ENCODE measurements at regions not wholly inside any gene's neighbourhood (a gene's known extent, or its start where the extent isn't known, plus 50 kb on each side); places are given as distances from the start of the nearest gene placed in this dataset.
A peak's percentile ranks its signal among the peaks of the same experiment; 100 is the strongest.
"Not testable (repeated sequence)": the region's sequence is repeated elsewhere in the genome, so short reads cannot be mapped to it uniquely, and the experiment has no call there.

DNA sequence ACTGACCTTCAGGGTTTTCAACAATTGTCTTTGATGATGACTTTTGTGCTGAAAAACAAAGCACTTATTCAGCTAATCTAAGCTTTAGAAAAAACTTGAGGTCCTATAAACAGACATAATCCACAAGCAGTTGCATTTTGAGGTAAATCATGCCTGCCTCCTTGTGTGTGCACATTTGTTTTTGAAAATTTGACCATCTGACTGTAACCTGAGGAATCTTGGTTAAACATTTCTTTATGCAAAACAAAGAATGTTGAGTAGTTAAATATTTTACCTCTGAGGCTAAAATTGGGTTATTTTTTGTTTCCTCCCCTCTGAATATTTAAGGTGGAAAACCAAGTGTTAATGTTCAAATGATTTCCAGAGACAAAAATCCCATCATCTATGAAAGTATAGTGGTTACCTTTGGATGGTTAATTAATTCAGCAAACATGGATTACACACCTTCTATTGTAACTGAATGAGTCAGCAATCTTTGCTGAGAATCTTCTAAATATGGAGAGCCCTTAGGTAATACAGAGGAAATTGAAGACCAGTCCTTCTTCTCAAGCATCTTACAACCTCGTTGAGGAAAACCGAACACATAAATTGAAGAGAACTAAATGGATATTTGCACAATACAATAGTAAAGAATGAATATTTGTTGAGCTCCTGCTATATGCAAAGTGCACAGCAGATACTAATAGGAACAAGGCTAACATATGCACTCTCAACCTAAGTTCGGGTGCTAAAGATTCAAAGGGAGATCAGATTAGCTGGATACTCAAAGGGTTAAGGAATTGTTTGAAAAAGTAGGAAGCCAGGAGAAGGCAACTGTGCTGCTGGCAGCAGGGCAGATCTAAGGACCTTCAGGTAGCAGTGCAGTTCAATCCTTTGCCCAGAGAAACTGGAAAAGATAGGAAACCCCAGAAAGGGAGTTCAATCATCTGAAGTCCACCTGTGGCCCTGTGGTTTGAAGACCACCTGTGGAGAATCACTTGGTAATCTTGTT lies 115.2 kb downstream of the BMP4 start:
- H3K27me3 ChIP-seq (ENCODE audit: control insufficient read depth, insufficient read depth, low read length) = no peaks in the 10 kb centered on the region
- H3K9ac ChIP-seq (ENCODE audit: insufficient read depth, low read length) = no peak overlapping the region
- no peak overlapping the region for H3K4me2 ChIP-seq (ENCODE audit: extremely low read depth, insufficient read depth, low read length)
- H3K4me1 ChIP-seq (ENCODE audit: control insufficient read depth, extremely low read depth, insufficient read depth, low read length) = no peaks in the 10 kb centered on the region
- H3K9me3 ChIP-seq (ENCODE audit: control insufficient read depth, insufficient read depth, low read depth, low read length) = no peaks in the 10 kb centered on the region
- H3K4me3 ChIP-seq (replicated peaks in 1 of 4; ENCODE audit: control extremely low read depth in 1 of 4, insufficient read depth in 1 of 4, low read depth in 3 of 4, low read length in 4 of 4) = no peak overlapping the region
- H3K27ac ChIP-seq (ENCODE audit: insufficient read depth, low read length) = no peak overlapping the region
- no peaks in the 10 kb centered on the region for H3K36me3 ChIP-seq (ENCODE audit: control insufficient read depth, insufficient read depth, low read length)
- no peak for DNase-seq (ENCODE audit: low read depth in 2 of 2)
- no peaks in the 10 kb centered on the region for H3K79me2 ChIP-seq (ENCODE audit: control insufficient read depth, insufficient read depth, low read length)
- no peak overlapping the region for H2AFZ ChIP-seq (ENCODE audit: low read length)
- TF ChIP-seq, protein P1, sequence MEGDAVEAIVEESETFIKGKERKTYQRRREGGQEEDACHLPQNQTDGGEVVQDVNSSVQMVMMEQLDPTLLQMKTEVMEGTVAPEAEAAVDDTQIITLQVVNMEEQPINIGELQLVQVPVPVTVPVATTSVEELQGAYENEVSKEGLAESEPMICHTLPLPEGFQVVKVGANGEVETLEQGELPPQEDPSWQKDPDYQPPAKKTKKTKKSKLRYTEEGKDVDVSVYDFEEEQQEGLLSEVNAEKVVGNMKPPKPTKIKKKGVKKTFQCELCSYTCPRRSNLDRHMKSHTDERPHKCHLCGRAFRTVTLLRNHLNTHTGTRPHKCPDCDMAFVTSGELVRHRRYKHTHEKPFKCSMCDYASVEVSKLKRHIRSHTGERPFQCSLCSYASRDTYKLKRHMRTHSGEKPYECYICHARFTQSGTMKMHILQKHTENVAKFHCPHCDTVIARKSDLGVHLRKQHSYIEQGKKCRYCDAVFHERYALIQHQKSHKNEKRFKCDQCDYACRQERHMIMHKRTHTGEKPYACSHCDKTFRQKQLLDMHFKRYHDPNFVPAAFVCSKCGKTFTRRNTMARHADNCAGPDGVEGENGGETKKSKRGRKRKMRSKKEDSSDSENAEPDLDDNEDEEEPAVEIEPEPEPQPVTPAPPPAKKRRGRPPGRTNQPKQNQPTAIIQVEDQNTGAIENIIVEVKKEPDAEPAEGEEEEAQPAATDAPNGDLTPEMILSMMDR (conservative IDR thresholded peaks at IDR 0.05 in 1 of 2, IDR thresholded peaks at IDR 0.05 in 1 of 2; ENCODE audit: low read depth in 1 of 2, low read length in 2 of 2) = no peak
- no peak for TF ChIP-seq EZH2 (IDR thresholded peaks at IDR 0.05; ENCODE audit: low read length, missing control alignments)
- H4K20me1 ChIP-seq (ENCODE audit: control insufficient read depth, extremely low read depth, insufficient read depth, low read length) = no peaks in the 10 kb centered on the region

- H3K4me1 ChIP-seq (ENCODE audit: control insufficient read depth, extremely low read depth, insufficient read depth, low read length) = no peaks in the 10 kb centered on the region
- no peaks in the 10 kb centered on the region for H4K20me1 ChIP-seq (ENCODE audit: control insufficient read depth, extremely low read depth, insufficient read depth, low read length)
- H3K79me2 ChIP-seq (ENCODE audit: control insufficient read depth, insufficient read depth, low read length) = no peaks in the 10 kb centered on the region
- H3K9ac ChIP-seq (ENCODE audit: insufficient read depth, low read length) = no peak overlapping the region
- no peaks in the 10 kb centered on the region for H3K27me3 ChIP-seq (ENCODE audit: control insufficient read depth, insufficient read depth, low read length)
- H3K4me2 ChIP-seq (ENCODE audit: extremely low read depth, insufficient read depth, low read length) = no peak overlapping the region
- no peaks in the 10 kb centered on the region for H3K9me3 ChIP-seq (ENCODE audit: control insufficient read depth, insufficient read depth, low read depth, low read length)
- peak in 1 of 2 donors; percentile 74 for DNase-seq (ENCODE audit: low read depth in 2 of 2)
- H3K36me3 ChIP-seq (ENCODE audit: control insufficient read depth, insufficient read depth, low read length) = no peaks in the 10 kb centered on the region
- H2AFZ ChIP-seq (ENCODE audit: low read length) = no peak overlapping the region
- H3K4me3 ChIP-seq (replicated peaks in 1 of 4; ENCODE audit: control extremely low read depth in 1 of 4, insufficient read depth in 1 of 4, low read depth in 3 of 4, low read length in 4 of 4) = no peak overlapping the region
- TF ChIP-seq, protein P1 (conservative IDR thresholded peaks at IDR 0.05 in 1 of 2, IDR thresholded peaks at IDR 0.05 in 1 of 2; ENCODE audit: low read depth in 1 of 2, low read length in 2 of 2) = no peak
- TF ChIP-seq EZH2 (IDR thresholded peaks at IDR 0.05; ENCODE audit: low read length, missing control alignments) = no peak
- no peak overlapping the region for H3K27ac ChIP-seq (ENCODE audit: insufficient read depth, low read length)
Measured at GRCh38 chr14:53840444-53840843, 116.2 kb downstream of the BMP4 start.

- DNase-seq (ENCODE audit: low read depth in 2 of 2) = no peak
- no peaks in the 10 kb centered on the region for H3K9me3 ChIP-seq (ENCODE audit: control insufficient read depth, insufficient read depth, low read depth, low read length)
- no peaks in the 10 kb centered on the region for H3K27me3 ChIP-seq (ENCODE audit: control insufficient read depth, insufficient read depth, low read length)
- H2AFZ ChIP-seq (ENCODE audit: low read length) = no peak overlapping the region
- H3K4me2 ChIP-seq (ENCODE audit: extremely low read depth, insufficient read depth, low read length) = no peak overlapping the region
- no peak overlapping the region for H3K9ac ChIP-seq (ENCODE audit: insufficient read depth, low read length)
- H3K79me2 ChIP-seq (ENCODE audit: control insufficient read depth, insufficient read depth, low read length) = no peaks in the 10 kb centered on the region
- TF ChIP-seq, protein P1 (conservative IDR thresholded peaks at IDR 0.05 in 1 of 2, IDR thresholded peaks at IDR 0.05 in 1 of 2; ENCODE audit: low read depth in 1 of 2, low read length in 2 of 2) = no peak
- no peak for TF ChIP-seq EZH2 (IDR thresholded peaks at IDR 0.05; ENCODE audit: low read length, missing control alignments)
- no peak overlapping the region for H3K4me3 ChIP-seq (replicated peaks in 1 of 4; ENCODE audit: control extremely low read depth in 1 of 4, insufficient read depth in 1 of 4, low read depth in 3 of 4, low read length in 4 of 4)
- H4K20me1 ChIP-seq (ENCODE audit: control insufficient read depth, extremely low read depth, insufficient read depth, low read length) = no peaks in the 10 kb centered on the region
- no peaks in the 10 kb centered on the region for H3K36me3 ChIP-seq (ENCODE audit: control insufficient read depth, insufficient read depth, low read length)
- H3K27ac ChIP-seq (ENCODE audit: insufficient read depth, low read length) = no peak overlapping the region
- no peaks in the 10 kb centered on the region for H3K4me1 ChIP-seq (ENCODE audit: control insufficient read depth, extremely low read depth, insufficient read depth, low read length)
Measured at GRCh38 chr14:53838374-53838773, 118.3 kb downstream of the BMP4 start.

- H3K4me1 ChIP-seq (ENCODE audit: control insufficient read depth, extremely low read depth, insufficient read depth, low read length); H3K79me2 ChIP-seq (ENCODE audit: control insufficient read depth, insufficient read depth, low read length); H3K27me3 ChIP-seq (ENCODE audit: control insufficient read depth, insufficient read depth, low read length); H3K4me3 ChIP-seq (replicated peaks in 1 of 4; ENCODE audit: control extremely low read depth in 1 of 4, insufficient read depth in 1 of 4, low read depth in 3 of 4, low read length in 4 of 4); H3K4me2 ChIP-seq (ENCODE audit: extremely low read depth, insufficient read depth, low read length); H2AFZ ChIP-seq (ENCODE audit: low read length); DNase-seq (ENCODE audit: low read depth in 2 of 2); H3K9ac ChIP-seq (ENCODE audit: insufficient read depth, low read length); H3K36me3 ChIP-seq (ENCODE audit: control insufficient read depth, insufficient read depth, low read length); H4K20me1 ChIP-seq (ENCODE audit: control insufficient read depth, extremely low read depth, insufficient read depth, low read length); H3K9me3 ChIP-seq (ENCODE audit: control insufficient read depth, insufficient read depth, low read depth, low read length); H3K27ac ChIP-seq (ENCODE audit: insufficient read depth, low read length): not testable (repeated sequence)
Measured at GRCh38 chr14:53837656-53838055, 119.0 kb downstream of the BMP4 start.

All from fibroblast of lung (primary cell).